Thymus (tissue), 11 donors: ENCODE measurements at regions not wholly inside any gene's neighbourhood (a gene's known extent, or its start where the extent isn't known, plus 50 kb on each side); places are given as distances from the start of the nearest gene placed in this dataset.
"Not testable (repeated sequence)": the region's sequence is repeated elsewhere in the genome, so short reads cannot be mapped to it uniquely, and the experiment has no call there.

ENCODE experiments used
- DNase-seq, 9 donors: peaks; one replicate each; pipeline ENCODE4 v3.0.0-alpha.2; 2013; ENCODE audit warnings: low spot score in 9 of 9, low read depth in 6 of 9, missing footprints in 1 of 9
- H3K27ac ChIP-seq, 2 donors: one replicate each; pipeline ENCODE4 v1.5.1; 2013; ENCODE audit warnings: control low read depth in 1 of 2, low read depth in 1 of 2, low read length in 1 of 2, mild to moderate bottlenecking in 1 of 2, moderate library complexity in 1 of 2
- H3K27me3 ChIP-seq, 2 donors: one replicate each; pipeline ENCODE4 v1.5.1; 2013; ENCODE audit warnings: low read length in 1 of 2; ENCODE audit not compliant: control insufficient read depth in 2 of 2, insufficient read depth in 1 of 2
- H3K36me3 ChIP-seq, 2 donors: one replicate each; pipeline ENCODE4 v1.5.1; 2013; ENCODE audit warnings: low read length in 1 of 2, mild to moderate bottlenecking in 1 of 2, moderate library complexity in 1 of 2; ENCODE audit not compliant: control insufficient read depth in 2 of 2, insufficient read depth in 2 of 2
- H3K4me1 ChIP-seq, 2 donors: one replicate each; pipeline ENCODE4 v1.5.1; 2013; ENCODE audit warnings: low read length in 2 of 2; ENCODE audit not compliant: control insufficient read depth in 2 of 2, insufficient read depth in 2 of 2
- H3K4me3 ChIP-seq, 2 donors: one replicate each; pipeline ENCODE4 v1.5.1; 2013; ENCODE audit warnings: low read length in 2 of 2, control low read depth in 1 of 2, mild to moderate bottlenecking in 1 of 2
- H3K9me3 ChIP-seq, 2 donors: one replicate each; pipeline ENCODE4 v1.5.1; 2013; ENCODE audit warnings: low read length in 1 of 2, mild to moderate bottlenecking in 1 of 2; ENCODE audit not compliant: control insufficient read depth in 2 of 2, insufficient read depth in 1 of 2
- WGBS: extraction: QIAGEN DNeasy Blood & Tissue Kit; methylation state at CpG from one replicate; pipeline ENCODE4 v1.1.7; 2013; 5-methylcytosine and 5-hydroxymethylcytosine counted together
- donor health status: healthy.

- not testable (repeated sequence) for H3K4me3 ChIP-seq, H3K36me3 ChIP-seq, DNase-seq, H3K9me3 ChIP-seq, H3K4me1 ChIP-seq, H3K27me3 ChIP-seq, H3K27ac ChIP-seq
Observed at GRCh38 chr6:1212138-1212537, 99.8 kb upstream of the FOXQ1 start.

DNA sequence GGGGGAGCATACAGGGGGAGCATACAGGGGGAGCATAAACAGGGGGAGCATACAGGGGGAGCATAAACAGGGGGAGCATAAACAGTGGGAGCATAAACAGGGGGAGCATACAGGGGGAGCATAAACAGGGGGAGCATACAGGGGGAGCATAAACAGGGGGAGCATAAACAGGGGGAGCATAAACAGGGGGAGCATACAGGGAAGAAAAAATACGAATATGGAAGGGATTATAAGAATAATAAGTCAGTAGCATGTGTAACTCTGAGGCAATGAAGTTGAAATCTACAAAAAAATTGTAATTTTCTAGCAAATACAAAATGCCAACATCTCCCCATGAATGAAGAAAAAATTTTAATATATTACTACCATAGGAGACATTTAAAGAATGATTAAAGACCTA is 101.3 kb upstream of the FOXQ1 start:
- H3K27ac ChIP-seq, DNase-seq, H3K36me3 ChIP-seq, H3K4me1 ChIP-seq, H3K4me3 ChIP-seq, H3K27me3 ChIP-seq, H3K9me3 ChIP-seq: not testable (repeated sequence)
- WGBS = 80% methylated on average over 1 of the region's 1 CpG

- H3K4me3 ChIP-seq = no peak overlapping the region
- no peaks in the 10 kb centered on the region for H3K9me3 ChIP-seq
- DNase-seq = no peak
- H3K36me3 ChIP-seq = no peaks in the 10 kb centered on the region
- H3K27ac ChIP-seq = no peak overlapping the region
- 87% methylated on average over 2 of the region's 2 CpGs for WGBS
- no peaks in the 10 kb centered on the region for H3K4me1 ChIP-seq
- H3K27me3 ChIP-seq = no peaks in the 10 kb centered on the region
Observed at GRCh38 chr6:1208876-1209275, 103.0 kb upstream of the FOXQ1 start.

DNA sequence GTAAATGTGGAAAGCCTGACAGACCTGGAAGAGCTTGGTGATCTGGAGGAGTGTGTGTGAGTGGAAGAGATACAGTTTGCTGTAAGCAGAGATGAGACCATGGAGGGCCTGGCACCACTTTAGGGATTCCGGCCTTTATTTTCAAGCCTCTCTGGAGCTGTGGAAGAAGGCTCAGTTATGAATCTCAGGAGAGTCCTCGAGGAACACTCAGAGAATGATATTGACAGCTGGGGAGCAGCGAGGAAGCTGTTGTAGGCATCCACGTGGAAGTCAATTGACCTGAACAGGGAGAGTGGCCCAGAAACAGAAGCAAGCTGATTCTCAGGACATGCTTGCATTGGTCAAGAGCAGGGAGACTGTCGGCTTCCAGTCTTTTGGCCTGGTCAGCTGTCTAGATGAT is 108.4 kb upstream of the FOXQ1 start:
- H3K4me1 ChIP-seq = peaks cover 0 to 7% of the 10 kb centered on the region in 2 donors
- no peak for DNase-seq
- H3K36me3 ChIP-seq = no peaks in the 10 kb centered on the region
- H3K4me3 ChIP-seq = no peak overlapping the region
- no peaks in the 10 kb centered on the region for H3K27me3 ChIP-seq
- no peak overlapping the region for H3K27ac ChIP-seq
- WGBS = 87% methylated on average over 5 of the region's 5 CpGs
- H3K9me3 ChIP-seq = no peaks in the 10 kb centered on the region

DNA sequence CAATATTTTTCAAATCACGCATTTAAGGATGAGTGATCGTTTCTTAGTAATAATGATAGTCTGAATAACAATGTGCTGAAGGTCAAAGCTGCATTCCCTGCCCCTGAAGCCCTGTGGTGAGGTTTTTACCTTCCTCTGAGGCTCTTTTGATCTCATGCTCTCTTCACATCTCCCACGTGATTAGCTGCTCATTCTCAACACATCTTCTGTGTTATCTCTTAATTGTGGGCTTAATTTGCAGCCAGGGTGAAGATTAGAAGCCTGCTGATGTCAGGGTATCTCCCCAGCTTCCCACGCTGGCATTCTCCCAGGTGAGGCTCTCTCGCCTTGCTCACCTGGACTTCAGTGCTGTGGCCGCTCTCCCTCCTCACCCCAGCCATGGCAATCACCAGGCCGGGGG is 109.7 kb upstream of the FOXQ1 start:
- Histone ChIP-seq H3K4me3 (no peak overlapping the region), H3K27ac (no peak overlapping the region), H3K4me1 (peaks cover 0 to 7% of the 10 kb centered on the region in 2 donors), H3K9me3 (no peaks in the 10 kb centered on the region), H3K27me3 (no peaks in the 10 kb centered on the region), H3K36me3 (no peaks in the 10 kb centered on the region)
- DNase-seq = peak in 1 of 9 donors; percentile 9
- WGBS = 56% methylated on average over 7 of the region's 7 CpGs

DNA sequence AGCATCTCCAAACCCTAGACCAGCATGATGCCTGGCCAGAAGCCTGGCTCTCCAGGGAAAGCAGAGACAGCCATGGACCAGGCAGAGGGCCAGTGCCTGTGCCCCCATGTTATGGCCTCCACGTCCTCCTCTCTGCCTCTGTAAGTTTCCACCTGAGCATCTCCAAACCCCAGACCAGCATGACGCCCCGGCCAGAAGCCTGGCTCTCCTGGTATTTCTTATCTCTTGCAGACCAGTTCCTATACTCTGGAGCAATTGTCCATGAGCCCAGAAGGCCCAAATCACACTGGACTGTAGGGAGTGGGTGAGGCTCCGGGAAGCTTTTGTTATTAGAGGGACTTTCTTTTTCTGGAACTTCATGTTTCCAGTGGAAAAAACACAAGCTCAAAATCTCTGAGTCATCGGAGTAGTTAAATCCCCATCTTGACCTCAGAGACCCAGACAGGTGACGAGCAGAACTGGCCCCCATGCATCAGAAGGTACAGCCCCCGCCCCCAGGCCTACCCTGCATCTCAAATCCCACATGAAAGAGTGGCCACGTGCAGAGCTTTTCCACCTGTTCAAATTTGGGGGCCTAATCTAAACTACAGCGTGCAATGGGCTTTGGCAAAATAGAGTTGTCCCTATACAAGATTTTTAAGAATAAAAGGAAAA is 110.2 kb upstream of the FOXQ1 start:
- 71% methylated on average over 9 of the region's 9 CpGs for WGBS
- Histone ChIP-seq H3K27me3 (no peaks in the 10 kb centered on the region), H3K4me3 (no peak overlapping the region), H3K9me3 (no peaks in the 10 kb centered on the region), H3K27ac (no peak overlapping the region), H3K36me3 (no peaks in the 10 kb centered on the region), H3K4me1 (peaks cover 0 to 7% of the 10 kb centered on the region in 2 donors)
- peak in 1 of 9 donors; percentile 2 for DNase-seq

GRCh38 chr6:1200409-1201101 is 111.3 kb upstream of the FOXQ1 start:
- Histone ChIP-seq H3K4me3 (no peak overlapping the region), H3K36me3 (no peaks in the 10 kb centered on the region), H3K27me3 (no peaks in the 10 kb centered on the region), H3K9me3 (no peaks in the 10 kb centered on the region), H3K4me1 (peaks cover 0 to 7% of the 10 kb centered on the region in 2 donors), H3K27ac (no peak overlapping the region)
- DNase-seq = no peak
- WGBS = 94% methylated on average over 15 of the region's 15 CpGs

DNA sequence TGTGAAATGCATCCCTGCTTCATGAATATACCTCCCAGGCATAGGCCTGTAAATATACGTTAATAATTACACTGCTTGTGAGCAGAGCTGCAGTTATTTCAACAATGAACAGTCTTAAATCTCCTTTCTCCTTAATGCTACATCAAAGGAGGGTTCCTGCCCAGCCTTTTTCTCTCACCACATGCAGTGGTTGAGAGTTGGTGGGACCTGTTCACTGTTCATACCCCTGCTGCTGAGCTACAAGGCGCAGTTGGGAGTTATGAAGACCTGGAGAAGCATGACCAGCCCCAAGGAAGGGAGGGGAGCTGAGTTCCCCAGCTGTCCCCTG is 111.9 kb upstream of the FOXQ1 start:
- Histone ChIP-seq H3K4me1 (peaks cover 0 to 7% of the 10 kb centered on the region in 2 donors), H3K27me3 (no peaks in the 10 kb centered on the region), H3K4me3 (no peak overlapping the region), H3K36me3 (no peaks in the 10 kb centered on the region), H3K9me3 (no peaks in the 10 kb centered on the region), H3K27ac (no peak overlapping the region)
- no peak for DNase-seq
- 91% methylated on average over 2 of the region's 2 CpGs for WGBS

DNA sequence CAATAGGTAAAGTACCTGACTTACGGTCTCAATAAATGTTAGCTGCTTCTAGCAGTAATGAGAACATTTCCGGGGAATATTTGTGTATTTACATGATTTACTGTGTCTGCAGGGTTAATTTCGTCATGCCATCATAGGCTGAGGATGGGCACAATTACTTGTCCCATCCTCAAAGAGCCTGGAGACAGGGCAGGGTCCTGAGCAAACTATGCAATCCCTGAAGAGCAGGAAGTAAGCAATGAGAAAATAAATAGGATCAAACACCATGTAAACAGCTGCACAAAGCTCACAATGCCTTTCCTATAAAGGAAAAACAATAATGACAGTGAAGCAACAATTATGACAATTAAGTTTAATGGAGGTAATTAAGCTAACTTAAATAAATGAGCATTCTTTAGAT is 114.6 kb upstream of the FOXQ1 start:
- Histone ChIP-seq H3K36me3 (no peaks in the 10 kb centered on the region), H3K27me3 (no peaks in the 10 kb centered on the region), H3K4me1 (peaks cover 0 to under 1% of the 10 kb centered on the region in 2 donors), H3K27ac (no peak overlapping the region), H3K4me3 (no peak overlapping the region), H3K9me3 (no peaks in the 10 kb centered on the region)
- 90% methylated on average over 3 of the region's 3 CpGs for WGBS
- no peak for DNase-seq
